Effector memory CD8-positive, alpha-beta T cell (primary cell): ENCODE measurements at regions not wholly inside any gene's neighbourhood (a gene's known extent, or its start where the extent isn't known, plus 50 kb on each side); places are given as distances from the start of the nearest gene placed in this dataset.
"Not testable (repeated sequence)": the region's sequence is repeated elsewhere in the genome, so short reads cannot be mapped to it uniquely, and the experiment has no call there.

Experiments
- ATAC-seq: fragments of 150-1000 bp; cut with Tn5 transposase; replicated peaks from 2 replicates; pipeline ENCODE4 v1.10.0; 2021; ENCODE audit warnings: mild to moderate bottlenecking, moderate library complexity
- DNase-seq, 3 experiments: peaks; one replicate each; pipeline ENCODE4 v3.0.0; 2021
- H3K27ac Mint-ChIP-seq, 2 donors: one replicate each; pipeline ENCODE4 v1.8.0; 2022; ENCODE audit warnings: mild to moderate bottlenecking in 2 of 2, mixed read lengths in 2 of 2, moderate library complexity in 2 of 2
- H3K27me3 Mint-ChIP-seq, 2 donors: one replicate each; pipeline ENCODE4 v1.8.0; 2022; ENCODE audit warnings: mixed read lengths in 2 of 2
- H3K36me3 Mint-ChIP-seq: one replicate; pipeline ENCODE4 v1.8.0; 2022; ENCODE audit warnings: mild to moderate bottlenecking, moderate library complexity, mixed read lengths; ENCODE audit not compliant: insufficient read depth
- H3K4me1 Mint-ChIP-seq, 2 donors: one replicate each; pipeline ENCODE4 v1.8.0; 2022; ENCODE audit warnings: low read depth in 2 of 2, mixed read lengths in 2 of 2
- H3K4me3 Mint-ChIP-seq, 2 donors: one replicate each; pipeline ENCODE4 v1.8.0; 2022; ENCODE audit warnings: mild to moderate bottlenecking in 2 of 2, mixed read lengths in 2 of 2, moderate library complexity in 2 of 2
- H3K9me3 Mint-ChIP-seq, 2 donors: one replicate each; pipeline ENCODE4 v1.8.0; 2022; ENCODE audit warnings: mixed read lengths in 2 of 2

GRCh38 chrX:147468600-147468999 lies 443.1 kb upstream of the FMR1 start:
- no peaks in the 10 kb centered on the region for H3K27me3 Mint-ChIP-seq
- H3K4me3 Mint-ChIP-seq, result no peak overlapping the region
- no peaks in the 10 kb centered on the region for H3K36me3 Mint-ChIP-seq

GRCh38 chrX:147476008-147476407 lies 435.7 kb upstream of the FMR1 start:
- no peak for ATAC-seq
- no peak for DNase-seq
- no peak overlapping the region for H3K4me3 Mint-ChIP-seq
- no peak overlapping the region for H3K27ac Mint-ChIP-seq
- no peaks in the 10 kb centered on the region for H3K4me1 Mint-ChIP-seq
- no peaks in the 10 kb centered on the region for H3K27me3 Mint-ChIP-seq
- H3K36me3 Mint-ChIP-seq, result no peaks in the 10 kb centered on the region
- peaks cover 0 to 9% of the 10 kb centered on the region in 2 donors for H3K9me3 Mint-ChIP-seq

More at GRCh38 chrX:147468600-147468999, 443.1 kb upstream of the FMR1 start:
- Mint-ChIP-seq H3K9me3 (peaks cover 0 to 4% of the 10 kb centered on the region in 2 donors), H3K27ac (no peak overlapping the region), H3K4me1 (no peaks in the 10 kb centered on the region)
- DNase-seq (no peak), ATAC-seq (no peak)

- Mint-ChIP-seq H3K27me3 (no peaks in the 10 kb centered on the region), H3K4me3 (no peak overlapping the region), H3K36me3 (no peaks in the 10 kb centered on the region), H3K4me1 (no peaks in the 10 kb centered on the region), H3K9me3 (peaks cover 6 to 7% of the 10 kb centered on the region in 2 donors), H3K27ac (no peak overlapping the region)
- DNase-seq (no peak), ATAC-seq (no peak)
Measured at GRCh38 chrX:147478899-147479298, 432.8 kb upstream of the FMR1 start.

GRCh38 chrX:147485207-147485606 lies 426.5 kb upstream of the FMR1 start:
- H3K9me3 Mint-ChIP-seq, result peaks cover 0 to 7% of the 10 kb centered on the region in 2 donors
- no peaks in the 10 kb centered on the region for H3K4me1 Mint-ChIP-seq
- H3K27ac Mint-ChIP-seq, result no peak overlapping the region
- no peaks in the 10 kb centered on the region for H3K36me3 Mint-ChIP-seq
- no peak for ATAC-seq
- H3K4me3 Mint-ChIP-seq, result no peak overlapping the region
- DNase-seq, result no peak
- no peaks in the 10 kb centered on the region for H3K27me3 Mint-ChIP-seq

GRCh38 chrX:147494365-147494764 lies 417.4 kb upstream of the FMR1 start:
- H3K27me3 Mint-ChIP-seq, result no peaks in the 10 kb centered on the region
- peaks cover 0 to 7% of the 10 kb centered on the region in 2 donors for H3K9me3 Mint-ChIP-seq
- no peaks in the 10 kb centered on the region for H3K36me3 Mint-ChIP-seq
- H3K4me3 Mint-ChIP-seq, result no peak overlapping the region
- H3K27ac Mint-ChIP-seq, result no peak overlapping the region
- H3K4me1 Mint-ChIP-seq, result no peaks in the 10 kb centered on the region
- DNase-seq (no peak), ATAC-seq (no peak)

- Mint-ChIP-seq H3K36me3 (peaks cover 3% of the 10 kb centered on the region), H3K27me3 (no peaks in the 10 kb centered on the region), H3K4me3 (no peak overlapping the region), H3K27ac (no peak overlapping the region), H3K9me3 (peaks cover 0 to 5% of the 10 kb centered on the region in 2 donors), H3K4me1 (no peaks in the 10 kb centered on the region)
- DNase-seq (no peak), ATAC-seq (no peak)
Measured at GRCh38 chrX:147498796-147499195, 412.9 kb upstream of the FMR1 start.

- no peak for DNase-seq
- H3K9me3 Mint-ChIP-seq, result peaks cover 0 to 1% of the 10 kb centered on the region in 2 donors
- no peak overlapping the region for H3K27ac Mint-ChIP-seq
- no peaks in the 10 kb centered on the region for H3K4me1 Mint-ChIP-seq
- H3K36me3 Mint-ChIP-seq, result no peaks in the 10 kb centered on the region
- no peak for ATAC-seq
- no peak overlapping the region for H3K4me3 Mint-ChIP-seq
- H3K27me3 Mint-ChIP-seq, result no peaks in the 10 kb centered on the region
Measured at GRCh38 chrX:147522981-147523380, 388.7 kb upstream of the FMR1 start.

GRCh38 chrX:147533426-147533825 lies 378.3 kb upstream of the FMR1 start:
- Mint-ChIP-seq H3K36me3 (no peaks in the 10 kb centered on the region), H3K9me3 (peaks cover 0 to 6% of the 10 kb centered on the region in 2 donors), H3K27me3 (no peaks in the 10 kb centered on the region), H3K27ac (no peak overlapping the region), H3K4me3 (no peak overlapping the region), H3K4me1 (no peaks in the 10 kb centered on the region)
- DNase-seq (no peak), ATAC-seq (no peak)

- ATAC-seq, result no peak
- Mint-ChIP-seq H3K4me1 (no peaks in the 10 kb centered on the region), H3K36me3 (no peaks in the 10 kb centered on the region), H3K27ac (no peak overlapping the region), H3K27me3 (no peaks in the 10 kb centered on the region), H3K9me3 (peaks cover 0 to 3% of the 10 kb centered on the region in 2 donors), H3K4me3 (no peak overlapping the region)
- no peak for DNase-seq
Measured at GRCh38 chrX:147537172-147537571, 374.5 kb upstream of the FMR1 start.

GRCh38 chrX:147548023-147548422 lies 363.7 kb upstream of the FMR1 start:
- H3K4me3 Mint-ChIP-seq, H3K27ac Mint-ChIP-seq, H3K9me3 Mint-ChIP-seq, H3K36me3 Mint-ChIP-seq, DNase-seq, ATAC-seq, H3K27me3 Mint-ChIP-seq, H3K4me1 Mint-ChIP-seq: not testable (repeated sequence)

GRCh38 chrX:147550217-147550616 lies 361.5 kb upstream of the FMR1 start:
- no peaks in the 10 kb centered on the region for H3K36me3 Mint-ChIP-seq
- peaks cover 0 to 4% of the 10 kb centered on the region in 2 donors for H3K9me3 Mint-ChIP-seq
- ATAC-seq, result no peak
- no peak overlapping the region for H3K4me3 Mint-ChIP-seq
- H3K27ac Mint-ChIP-seq, result no peak overlapping the region
- no peaks in the 10 kb centered on the region for H3K4me1 Mint-ChIP-seq
- no peak for DNase-seq
- H3K27me3 Mint-ChIP-seq, result no peaks in the 10 kb centered on the region

GRCh38 chrX:147559191-147559590 lies 352.5 kb upstream of the FMR1 start:
- Mint-ChIP-seq H3K4me1 (no peaks in the 10 kb centered on the region), H3K36me3 (no peaks in the 10 kb centered on the region), H3K9me3 (no peaks in the 10 kb centered on the region), H3K27ac (no peak overlapping the region), H3K27me3 (no peaks in the 10 kb centered on the region), H3K4me3 (no peak overlapping the region)
- DNase-seq (no peak), ATAC-seq (no peak)

- no peaks in the 10 kb centered on the region for H3K9me3 Mint-ChIP-seq
- no peak for DNase-seq
Measured at GRCh38 chrX:147565237-147565636, 346.5 kb upstream of the FMR1 start.

GRCh38 chrX:147570483-147570882 lies 341.2 kb upstream of the FMR1 start:
- DNase-seq, result no peak
- no peak for ATAC-seq
- Mint-ChIP-seq H3K27me3 (no peaks in the 10 kb centered on the region), H3K4me3 (no peak overlapping the region), H3K9me3 (peaks cover 0 to 2% of the 10 kb centered on the region in 2 donors), H3K36me3 (no peaks in the 10 kb centered on the region), H3K4me1 (no peaks in the 10 kb centered on the region), H3K27ac (no peak overlapping the region)

More at GRCh38 chrX:147565237-147565636, 346.5 kb upstream of the FMR1 start:
- Mint-ChIP-seq H3K36me3 (no peaks in the 10 kb centered on the region), H3K27ac (no peak overlapping the region), H3K4me3 (no peak overlapping the region), H3K4me1 (no peaks in the 10 kb centered on the region), H3K27me3 (no peaks in the 10 kb centered on the region)
- no peak for ATAC-seq

GRCh38 chrX:147573266-147573665 lies 338.5 kb upstream of the FMR1 start:
- Mint-ChIP-seq H3K36me3 (no peaks in the 10 kb centered on the region), H3K9me3 (peaks cover 0 to 2% of the 10 kb centered on the region in 2 donors), H3K27me3 (no peaks in the 10 kb centered on the region), H3K4me3 (no peak overlapping the region), H3K4me1 (no peaks in the 10 kb centered on the region), H3K27ac (no peak overlapping the region)
- ATAC-seq (no peak), DNase-seq (no peak)
